ENCODE measurements at regions not wholly inside any gene's neighbourhood (a gene's known extent, or its start where the extent isn't known, plus 50 kb on each side); places are given as distances from the start of the nearest gene placed in this dataset.
"Not testable (repeated sequence)": the region's sequence is repeated elsewhere in the genome, so short reads cannot be mapped to it uniquely, and the experiment has no call there.

DNA sequence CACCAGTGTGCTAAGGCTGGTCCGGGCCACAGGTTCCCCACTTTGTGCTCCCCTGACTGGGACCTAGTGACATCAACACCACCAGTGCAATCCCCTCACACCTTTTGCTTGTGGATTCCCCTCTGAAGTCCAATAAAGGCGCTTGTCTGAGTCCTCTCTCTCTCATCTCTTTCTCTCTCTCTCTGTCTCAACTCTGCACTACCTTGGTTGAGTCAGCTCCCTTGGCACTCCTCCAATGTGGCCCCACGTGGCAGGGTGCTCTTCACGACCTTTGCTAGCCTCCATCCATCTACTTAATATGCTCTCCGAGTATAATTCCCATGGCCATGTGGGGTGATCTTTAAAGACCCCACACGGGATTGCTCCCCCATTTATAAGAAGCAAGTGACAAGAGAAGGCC, 385.0 kb downstream of the CD83 start:
- no peak for DNase-seq

DNA sequence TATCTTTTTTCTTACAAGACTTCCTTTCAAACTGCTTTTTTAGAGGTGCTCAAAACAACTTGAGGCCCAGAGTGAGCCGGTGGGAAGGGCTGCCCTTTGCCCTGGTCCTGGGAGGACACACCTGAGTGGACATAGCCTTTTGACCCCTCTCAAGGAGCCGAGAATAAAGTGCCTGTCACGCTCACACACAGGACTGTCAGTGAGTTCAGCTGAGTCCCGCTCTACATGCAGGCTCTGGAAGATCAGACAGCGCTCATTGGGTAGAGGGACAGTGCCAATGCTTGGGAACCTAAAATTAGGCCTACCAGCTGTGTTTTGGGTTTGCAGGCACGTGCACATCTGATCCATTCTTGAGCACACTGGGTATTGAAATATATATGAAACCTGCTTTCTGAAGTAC, 387.8 kb downstream of the CD83 start:
- DNase-seq = no peak

DNA sequence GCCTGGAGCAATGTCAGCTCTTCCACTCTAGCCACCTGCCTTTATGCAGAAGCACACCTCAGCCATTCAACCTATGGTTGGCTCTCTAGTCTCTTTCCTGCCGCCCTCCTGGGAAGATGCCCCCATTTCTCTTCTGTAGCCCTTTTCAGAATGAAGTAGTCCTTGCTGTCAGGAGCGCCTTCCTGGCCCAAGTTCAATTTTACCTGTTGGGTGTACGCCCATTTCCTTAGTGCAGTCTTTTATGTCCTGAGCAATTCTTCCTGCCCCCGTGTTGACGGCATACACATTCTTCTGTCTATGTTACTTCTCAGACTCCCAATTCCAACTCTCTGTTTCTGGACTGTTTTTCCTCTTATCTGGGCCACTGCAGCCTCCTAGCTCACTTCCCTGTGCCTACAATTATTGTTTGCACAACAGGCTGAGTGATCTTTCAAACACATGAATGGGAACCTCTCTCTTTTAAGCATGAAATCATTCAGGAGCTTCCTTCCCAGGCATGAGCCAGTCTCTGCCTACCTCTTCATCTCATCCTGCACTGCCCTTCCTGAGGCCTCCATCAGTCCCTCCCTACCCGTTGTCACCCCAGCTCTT, 389.2 kb downstream of the CD83 start:
- no peak for DNase-seq

DNA sequence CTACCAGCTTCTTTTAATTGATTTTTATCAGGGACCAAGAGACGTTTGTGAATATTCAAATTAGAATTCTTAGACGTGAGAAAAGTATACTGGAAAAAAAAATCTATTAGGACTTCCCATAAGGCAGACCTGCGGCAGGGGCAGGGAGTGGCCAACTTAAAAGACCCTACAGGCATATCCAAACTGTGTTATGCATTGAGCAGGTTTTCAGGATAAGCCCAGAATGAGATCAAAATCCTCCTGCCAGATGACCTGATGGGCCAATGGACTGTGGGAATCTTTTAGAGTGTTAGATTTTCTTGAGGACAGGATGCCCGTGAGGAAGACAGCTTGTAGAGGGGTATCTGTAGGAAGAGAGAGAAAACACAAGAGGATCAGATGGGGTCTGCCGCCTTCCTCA, 391.5 kb downstream of the CD83 start:
- no peak for DNase-seq

DNA sequence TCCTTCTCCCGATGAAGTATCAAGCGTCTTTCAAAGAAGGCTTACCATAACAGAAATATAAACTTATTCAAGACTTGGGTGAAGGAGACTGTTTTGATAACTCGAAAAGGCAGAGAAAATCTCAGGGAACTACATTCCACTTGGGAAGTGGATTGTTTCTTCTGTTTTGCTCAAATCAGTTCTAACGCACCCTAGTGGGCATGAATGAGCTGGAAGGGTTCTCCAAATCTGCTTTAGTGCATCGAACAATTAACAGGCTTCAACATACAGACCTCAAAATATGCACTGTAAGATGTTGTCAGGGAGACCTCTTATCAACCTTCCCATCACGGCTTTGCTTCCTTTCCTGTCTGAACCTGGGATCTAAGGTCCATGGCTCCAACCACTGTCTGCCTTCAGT, 392.5 kb downstream of the CD83 start:
- DNase-seq = no peak

DNA sequence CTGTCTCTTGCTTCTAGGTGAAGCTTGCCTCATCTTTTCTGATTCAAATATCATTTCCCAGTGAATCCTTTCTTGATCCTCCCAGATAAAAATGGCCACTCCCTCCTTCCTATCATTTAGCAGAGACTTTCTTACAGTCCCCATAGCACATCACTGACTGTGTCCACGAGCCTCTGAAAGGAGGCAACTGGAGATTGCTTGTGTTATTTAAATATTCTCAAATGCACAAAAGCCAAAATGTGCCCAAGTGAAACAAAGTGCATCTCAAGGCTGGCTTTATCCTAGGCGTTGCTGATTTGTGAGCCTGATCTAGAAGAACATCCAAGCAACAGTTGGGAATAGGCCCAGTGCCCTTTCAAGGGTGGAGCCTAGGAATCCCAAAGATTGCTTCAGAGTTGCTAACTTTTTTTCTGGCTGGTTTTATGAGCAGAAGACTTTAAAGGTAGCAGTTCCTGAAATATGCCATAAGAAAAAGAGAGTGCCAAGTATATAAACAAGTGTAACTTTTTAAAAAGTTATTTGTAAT, 393.6 kb downstream of the CD83 start:
- no peak for DNase-seq

DNA sequence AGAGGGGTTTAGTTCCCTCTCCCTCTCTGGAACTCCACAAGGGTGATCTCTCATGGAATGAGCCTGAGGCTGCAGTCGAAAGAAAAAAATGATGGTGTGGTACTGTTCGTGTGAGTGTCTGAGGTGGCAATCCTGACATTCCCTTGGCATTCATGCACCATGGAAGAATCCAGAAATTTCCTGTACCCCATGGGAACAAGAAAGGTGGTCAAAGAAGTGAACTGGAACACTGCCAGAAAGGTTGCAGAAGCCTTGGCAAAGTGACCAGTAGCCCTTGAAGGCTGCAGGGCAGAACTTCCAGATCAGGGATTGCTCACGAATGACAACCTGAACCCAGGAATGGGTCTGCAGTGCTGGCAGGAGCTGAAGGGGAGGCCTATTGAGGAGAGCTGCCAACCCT, 394.7 kb downstream of the CD83 start:
- DNase-seq = no peak

DNA sequence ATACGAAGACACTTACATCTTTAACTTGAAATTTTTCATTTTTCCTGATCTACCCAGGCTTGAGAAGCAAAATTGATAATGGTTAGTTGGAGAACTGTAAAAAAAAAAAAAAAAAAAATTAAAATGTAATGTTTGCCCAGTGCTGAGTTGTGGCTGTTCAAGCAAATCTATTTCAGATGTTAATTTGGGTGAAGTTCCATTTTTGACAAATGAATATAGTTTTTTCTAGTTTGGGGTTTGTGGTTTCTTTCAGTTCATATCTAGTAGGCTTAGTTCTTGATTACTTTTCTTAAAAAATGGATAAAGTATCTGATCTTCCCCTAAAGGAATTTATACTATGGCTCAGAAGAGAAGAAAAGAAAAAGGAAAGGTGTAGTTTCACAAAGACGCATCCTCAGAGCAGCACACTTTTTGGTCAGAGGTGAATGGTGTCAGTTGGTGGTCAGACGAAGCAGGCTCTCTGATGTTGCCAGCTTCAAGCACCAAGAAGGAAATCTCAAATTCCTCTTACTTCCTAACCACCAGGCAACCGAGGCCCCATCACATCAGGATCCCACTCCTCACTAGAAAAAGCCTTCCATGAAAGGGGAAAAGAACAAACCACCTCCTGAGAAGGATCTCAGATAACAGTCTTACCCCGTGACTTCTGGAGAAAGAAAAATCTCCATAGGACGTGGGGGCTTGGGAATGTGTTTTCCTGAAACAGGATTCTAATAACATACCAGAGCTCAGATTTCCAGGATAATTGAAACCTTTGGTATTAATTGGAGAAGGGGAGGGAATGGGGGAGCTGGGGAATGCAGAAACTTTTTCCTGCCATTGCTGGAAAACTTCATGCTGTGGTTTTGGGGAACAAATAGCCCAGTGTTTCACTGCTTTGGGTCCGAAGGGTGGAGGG, 396.2 kb downstream of the CD83 start:
- DNase-seq = no peak

DNA sequence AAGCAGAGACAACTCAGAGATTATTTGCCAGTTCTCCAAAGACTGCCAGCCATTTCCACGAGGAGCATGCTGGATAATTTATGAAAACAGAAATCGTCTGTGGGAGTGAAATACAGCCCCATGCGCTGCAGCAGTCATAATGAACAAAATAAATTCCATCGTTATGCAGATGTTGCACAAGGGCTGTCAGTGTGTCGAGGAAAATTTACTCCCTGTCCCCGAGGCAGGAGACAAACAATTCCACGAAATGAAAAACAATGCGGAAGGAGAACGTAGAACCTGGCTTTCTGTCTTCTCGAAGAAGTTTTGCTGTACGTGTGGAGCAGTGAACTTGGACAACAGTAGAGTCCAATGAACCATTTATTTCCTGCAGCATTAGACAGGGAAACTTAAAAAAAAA, 399.4 kb downstream of the CD83 start:
- DNase-seq = no peak

DNA sequence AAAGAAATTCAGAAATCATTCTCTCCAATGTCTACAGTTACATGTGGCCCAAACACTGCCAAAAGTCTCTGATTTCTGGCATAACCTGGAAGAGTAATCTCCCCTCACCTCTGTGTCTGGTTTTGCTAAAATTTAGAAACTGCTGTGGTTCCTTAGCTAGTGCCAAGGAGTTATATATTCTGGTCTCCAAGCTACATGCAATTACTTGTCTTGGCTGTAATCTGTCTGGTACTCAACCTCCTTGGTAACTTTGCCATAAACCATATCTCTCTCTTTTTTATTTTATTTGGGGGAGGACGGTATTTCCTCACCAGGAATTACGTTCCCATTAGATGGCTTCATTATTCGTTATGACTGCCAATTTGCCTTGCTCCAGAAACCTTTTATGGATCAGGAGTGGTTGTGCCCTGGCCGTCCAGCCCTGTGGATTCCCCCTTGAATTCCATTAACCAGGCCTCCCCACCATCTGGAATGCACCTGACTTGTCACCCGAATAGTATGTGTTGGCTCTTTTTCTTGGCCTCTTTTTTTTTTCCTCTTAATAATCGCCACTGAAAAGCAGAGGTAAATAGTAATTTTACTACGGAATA, 400.0 kb downstream of the CD83 start:
- no peak for DNase-seq

DNA sequence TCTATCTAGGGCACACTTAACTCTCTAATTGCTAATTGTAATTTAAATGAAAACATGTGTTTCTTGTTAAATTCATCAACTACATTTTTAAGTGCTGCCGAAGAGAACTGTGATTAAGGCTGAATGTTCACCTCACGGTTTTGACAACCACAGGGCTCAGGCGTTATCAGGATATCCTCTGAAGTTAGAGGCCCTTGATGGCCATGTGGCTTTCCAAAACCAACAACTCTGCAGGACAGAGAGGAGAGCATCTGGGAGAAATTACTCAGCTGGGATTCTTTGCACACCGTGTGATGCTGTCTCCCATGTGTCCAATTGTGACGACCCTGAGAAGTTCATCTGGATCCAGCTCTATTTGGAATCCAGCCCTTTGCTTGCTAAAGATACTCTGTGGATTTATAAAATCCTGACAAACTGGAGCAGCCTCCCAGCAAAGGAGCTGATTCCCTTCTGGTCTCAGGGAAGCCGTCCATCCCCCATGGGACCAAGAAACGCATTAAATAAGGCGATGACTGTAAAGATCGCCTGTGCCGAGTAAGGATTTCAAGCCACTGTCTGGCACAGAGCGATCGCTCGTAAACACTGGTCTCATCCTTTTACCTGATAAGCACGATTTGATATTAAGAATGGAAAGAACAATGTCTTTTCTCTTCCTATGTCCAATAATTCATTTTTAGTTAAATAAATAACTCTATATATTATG, 401.1 kb downstream of the CD83 start:
- no peak for DNase-seq

DNA sequence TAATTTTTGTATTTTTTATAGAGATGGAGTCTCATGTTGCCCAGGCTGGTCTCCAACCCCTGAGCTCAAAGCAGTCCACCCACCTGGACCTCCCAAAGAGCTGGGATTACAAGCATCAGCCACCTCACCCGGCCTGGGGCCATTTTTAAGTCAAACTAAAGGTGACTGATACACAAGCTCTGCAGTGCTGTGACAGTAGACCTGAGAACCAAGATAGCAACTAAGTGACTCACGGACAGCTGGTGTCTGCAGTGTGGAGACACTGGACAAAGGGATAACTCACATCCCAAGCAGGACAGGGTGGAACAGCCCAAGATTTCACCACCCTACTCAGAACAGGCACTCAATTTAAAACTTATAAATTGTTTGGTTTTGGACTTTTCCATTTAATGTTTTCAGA, 402.5 kb downstream of the CD83 start:
- DNase-seq = no peak

DNA sequence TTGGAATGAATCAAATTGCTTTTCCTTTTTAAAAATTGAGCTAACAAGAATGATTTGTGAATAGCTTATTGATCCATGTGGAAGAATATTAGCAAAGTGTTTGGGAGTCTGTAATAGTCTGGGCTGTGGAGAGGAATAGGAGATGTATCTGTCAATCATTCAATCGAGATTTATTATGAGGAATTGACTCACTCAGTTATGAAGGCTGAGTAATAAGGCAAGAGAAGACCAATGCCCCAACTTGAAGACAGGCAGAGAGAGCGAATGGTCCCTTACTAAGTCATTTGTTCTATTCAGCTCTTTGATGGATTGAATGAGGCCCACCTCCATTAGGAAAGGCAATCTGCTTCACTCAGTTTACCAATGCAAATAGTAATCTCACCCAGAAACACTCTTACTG, 403.0 kb downstream of the CD83 start:
- no peak for DNase-seq

DNA sequence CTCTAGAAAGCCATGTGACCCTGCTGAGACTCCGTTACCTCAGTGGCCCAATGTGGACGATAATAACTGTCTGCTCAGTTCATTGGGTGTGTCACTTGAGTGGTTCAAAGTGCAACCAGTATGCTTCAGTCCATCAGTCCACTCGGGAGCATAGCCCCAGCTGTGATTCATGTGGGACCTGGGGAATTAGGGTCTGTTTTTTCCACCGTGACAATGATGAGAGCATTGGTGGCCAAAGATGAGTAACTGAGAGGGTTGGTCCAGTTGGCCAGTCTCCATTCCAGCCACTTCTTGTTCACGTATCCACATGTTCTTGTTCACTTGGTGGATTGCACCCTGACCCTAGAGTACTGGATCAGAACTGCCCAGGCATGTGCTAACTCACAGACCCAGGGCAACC, 403.6 kb downstream of the CD83 start:
- DNase-seq = no peak

DNA sequence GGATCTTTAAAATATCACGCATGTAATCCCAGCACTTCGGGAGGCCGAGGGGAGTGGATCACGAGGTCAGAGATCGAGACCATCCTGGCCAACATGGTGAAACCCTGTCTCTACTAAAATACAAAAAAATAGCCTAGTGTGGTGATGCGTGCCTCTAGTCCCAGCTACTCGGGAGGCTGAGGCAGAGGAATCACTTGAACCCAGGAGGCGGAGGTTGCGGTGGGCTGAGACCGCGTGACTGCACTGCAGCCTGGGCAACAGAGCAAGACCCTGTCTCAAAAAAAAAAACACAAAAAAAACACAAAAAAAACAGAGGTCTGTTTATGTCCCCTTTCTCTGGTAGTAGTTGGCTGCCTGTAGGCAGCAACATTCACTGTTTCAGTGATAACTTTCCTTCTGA, 404.3 kb downstream of the CD83 start:
- DNase-seq = not testable (repeated sequence)

DNA sequence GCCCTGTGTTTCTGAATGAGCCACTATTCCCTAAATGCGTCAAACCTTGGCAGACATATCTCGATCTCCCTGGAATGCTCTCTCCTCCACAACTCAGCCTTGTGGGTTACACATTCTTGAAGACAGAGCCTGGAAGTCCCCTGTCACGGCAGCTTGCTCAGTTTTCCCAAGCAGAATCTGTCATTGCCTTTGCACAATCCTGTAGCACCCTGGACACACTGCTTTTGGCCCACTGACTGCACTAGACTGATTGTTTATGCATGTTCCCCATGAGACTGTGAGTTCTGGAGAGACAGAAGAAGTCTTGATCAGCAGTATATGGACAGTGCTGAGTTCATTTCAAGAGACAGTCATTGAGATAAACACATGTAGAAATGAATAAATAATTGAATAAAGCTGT, 406.7 kb downstream of the CD83 start:
- no peak for DNase-seq

DNA sequence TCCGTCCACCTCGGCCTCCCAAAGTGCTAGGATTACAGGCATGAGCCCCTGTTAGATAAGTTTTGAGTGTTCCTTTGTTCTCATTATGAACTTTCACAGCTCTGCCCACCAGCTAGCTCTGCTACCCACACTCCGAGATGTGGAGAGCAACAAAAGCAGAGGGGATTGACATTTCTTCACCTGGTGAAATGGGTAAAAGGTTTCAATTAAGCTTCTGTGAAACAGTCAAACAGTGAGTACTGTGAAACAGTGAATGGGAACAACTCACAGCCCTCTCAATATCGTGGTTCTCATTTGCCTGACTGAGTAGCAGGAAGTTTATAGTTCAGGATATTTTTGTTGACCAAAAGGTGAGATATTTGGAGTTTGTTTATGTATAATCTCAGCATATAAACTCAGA, 412.8 kb downstream of the CD83 start:
- DNase-seq = no peak

DNA sequence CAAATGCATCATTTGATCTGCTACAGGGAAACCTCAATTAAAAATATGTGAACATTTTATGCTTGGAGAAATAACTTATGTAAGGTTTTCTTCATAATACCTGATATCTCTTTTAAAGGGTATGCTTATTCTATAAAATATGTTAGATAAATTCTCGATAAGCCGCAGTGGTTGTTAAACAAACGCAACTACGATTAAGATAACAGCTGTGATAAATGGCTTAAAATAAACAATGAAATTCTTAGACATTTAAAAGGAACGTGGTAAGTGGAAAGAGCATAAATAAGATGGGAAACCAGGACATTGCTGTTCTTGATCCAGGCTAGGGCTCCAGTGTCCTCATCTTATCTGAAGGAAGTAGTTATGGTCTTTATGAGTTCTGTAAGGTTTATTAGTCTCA, 415.9 kb downstream of the CD83 start:
- DNase-seq = no peak

DNA sequence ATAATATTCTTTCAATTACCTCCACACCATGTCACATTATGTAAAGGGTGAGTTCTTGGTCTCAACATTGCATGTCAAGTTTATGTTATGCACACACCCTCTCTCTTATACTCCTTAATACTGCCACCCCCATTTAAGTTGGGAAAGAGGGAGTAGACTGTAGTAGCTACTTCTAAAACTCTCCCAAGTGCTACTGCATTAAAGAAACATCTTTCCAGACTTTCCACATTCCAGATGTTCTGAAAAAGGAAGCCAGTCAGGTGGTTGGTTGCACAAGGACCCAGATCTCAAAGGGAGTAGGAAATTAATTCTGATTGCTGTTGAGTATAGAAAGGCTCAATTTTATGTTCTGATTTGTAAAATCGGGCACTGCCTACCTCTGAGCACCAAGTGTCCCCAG, 419.5 kb downstream of the CD83 start:
- DNase-seq = no peak

DNA sequence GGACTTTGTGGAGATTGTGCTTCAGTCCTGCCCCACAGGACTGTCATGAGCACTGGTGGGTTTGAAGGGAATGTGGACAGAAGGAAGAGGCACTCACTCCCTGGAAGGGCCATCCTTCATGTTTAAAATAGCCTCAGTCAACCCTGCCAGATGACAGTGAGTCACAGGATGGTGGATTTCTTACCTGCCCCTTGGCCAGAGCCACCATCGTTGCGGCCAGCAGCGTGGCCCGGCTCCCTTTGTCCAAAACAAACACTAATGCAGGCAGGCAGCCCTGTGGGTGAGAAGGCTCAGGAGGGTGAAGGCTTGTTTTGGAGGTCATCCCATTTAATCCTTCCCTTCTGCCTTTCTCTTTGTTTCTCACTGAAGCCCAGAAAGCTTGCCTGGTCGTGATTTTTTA, 422.7 kb downstream of the CD83 start:
- DNase-seq = no peak

DNA sequence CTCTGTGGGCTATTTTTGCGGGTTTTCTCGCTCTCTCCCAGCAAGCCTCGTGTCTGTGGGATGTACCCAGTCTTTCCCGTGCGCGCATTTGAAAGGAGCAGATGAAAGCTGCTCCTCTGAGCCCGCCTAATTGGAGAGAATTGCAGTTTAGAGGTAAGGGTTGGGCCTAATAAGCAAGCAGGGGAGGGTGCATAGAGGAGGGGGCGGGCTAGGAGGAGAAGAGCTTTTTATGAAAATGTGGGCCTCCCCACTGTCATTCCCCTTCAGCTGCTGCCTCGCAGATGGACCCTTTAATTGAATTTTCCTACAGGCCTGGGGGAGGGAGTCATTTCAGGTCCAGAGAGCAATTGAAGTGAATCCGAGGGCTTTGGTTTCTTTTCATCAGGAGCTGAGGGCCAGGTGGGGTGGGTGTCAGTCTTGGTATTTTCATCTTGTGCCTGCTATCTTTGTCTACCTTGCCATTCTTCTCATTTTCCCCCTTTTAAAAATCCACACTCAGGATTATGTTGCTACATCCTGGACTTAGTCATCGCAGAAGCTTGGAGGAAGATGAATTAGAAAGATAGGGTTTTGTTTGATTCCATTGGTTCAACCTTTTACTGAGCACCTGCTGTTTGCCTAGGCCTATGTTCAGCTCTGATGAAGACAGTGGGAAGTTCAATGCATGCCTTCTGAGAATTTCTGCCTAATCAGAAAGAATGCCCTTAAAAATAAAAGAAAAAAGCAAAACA, 423.4 kb downstream of the CD83 start:
- no peak for DNase-seq

DNA sequence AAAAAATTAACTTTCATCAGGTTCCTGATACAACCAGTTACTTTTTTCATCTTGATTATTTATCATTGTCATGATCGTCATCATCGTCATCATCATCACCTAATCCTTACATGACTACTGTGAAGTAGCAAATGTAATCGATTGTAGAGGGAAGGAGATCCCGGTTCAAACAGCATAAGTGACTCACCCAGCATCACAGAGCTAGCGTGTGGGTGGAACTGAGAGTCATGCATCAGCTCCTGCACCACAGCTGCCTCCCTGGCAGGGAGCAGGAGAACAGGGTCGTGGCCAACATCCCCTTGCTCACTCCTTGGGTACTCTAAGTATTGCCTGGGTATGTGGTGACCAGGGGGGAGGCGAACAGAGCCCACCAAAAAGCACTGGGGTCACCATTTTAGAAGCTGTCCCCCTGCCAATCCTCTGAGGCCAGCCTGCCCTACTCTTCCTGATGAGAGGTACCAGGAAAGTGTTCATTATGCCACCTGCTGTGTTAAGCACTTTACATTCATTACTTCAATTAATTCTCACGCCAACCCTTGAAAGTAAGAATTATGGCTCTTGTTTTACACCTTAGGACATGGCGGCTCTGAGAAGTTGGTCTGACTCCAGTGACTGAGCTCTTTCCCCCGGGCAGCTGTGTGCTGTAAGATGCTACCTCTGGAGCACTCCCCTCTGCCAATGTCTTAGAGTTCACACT, 425.2 kb downstream of the CD83 start:
- no peak for DNase-seq
